Thyroid gland (tissue), 4 donors: ENCODE measurements at regions not wholly inside any gene's neighbourhood (a gene's known extent, or its start where the extent isn't known, plus 50 kb on each side); places are given as distances from the start of the nearest gene placed in this dataset.

Experiments
- DNase-seq, 2 donors: peaks; one replicate each; pipeline ENCODE4 v3.0.0-alpha.2; 2019
- H3K27ac ChIP-seq, 3 donors: fragments of 200-600 bp; sonication (generic); 1 replicate in 2 of 3; 2 replicates in 1 of 3; pipeline ENCODE4 v1.5.1; 2016 to 2019; ENCODE audit warnings: mild to moderate bottlenecking in 1 of 3, moderate library complexity in 1 of 3
- H3K27me3 ChIP-seq: fragments of 200-600 bp; sonication (generic); one replicate; pipeline ENCODE4 v1.5.1; 2019
- H3K36me3 ChIP-seq, 2 donors: fragments of 200-600 bp; sonication (generic); one replicate each; pipeline ENCODE4 v1.5.1; 2016 to 2019
- H3K4me1 ChIP-seq, 2 donors: fragments of 200-600 bp; sonication (generic); one replicate each; pipeline ENCODE4 v1.5.1; 2017 to 2019
- H3K4me3 ChIP-seq, 3 donors: fragments of 200-600 bp; sonication (generic); replicated peaks in 1 of 3; 1 replicate in 2 of 3; 2 replicates in 1 of 3; pipeline ENCODE4 v1.5.1; 2016; ENCODE audit warnings: mild to moderate bottlenecking in 1 of 3
- H3K9me3 ChIP-seq: fragments of 200-600 bp; sonication (generic); one replicate; pipeline ENCODE4 v1.5.1; 2017
- CTCF ChIP-seq, 6 experiments: fragments of 200-600 bp in 3 of 6; fragments of 450-650 bp in 3 of 6; sonication (generic) in 3 of 6; IDR thresholded peaks; one replicate each; pipeline ENCODE4 v1.5.1; 2016 to 2019; ENCODE audit warnings: antibody characterized with exemption in 6 of 6, mild to moderate bottlenecking in 2 of 6, inconsistent platforms in 1 of 6, moderate library complexity in 1 of 6
- POLR2A ChIP-seq, 2 donors: fragments of 450-650 bp; IDR thresholded peaks; one replicate each; pipeline ENCODE4 v1.6.1; 2017; ENCODE audit warnings: antibody characterized with exemption in 2 of 2, mild to moderate bottlenecking in 2 of 2, moderate library complexity in 1 of 2
- WGBS, 2 donors: methylation state at CpG; one replicate each; pipeline ENCODE4 v1.1.5; 2017; 5-methylcytosine and 5-hydroxymethylcytosine counted together
- intact Hi-C: fragments of 100-400 bp; cut with DNase I; formaldehyde crosslinking; loops from one replicate; pipeline ENCODE4 v1.15.1; 2023

- DNase-seq = no peak
- H3K27me3 ChIP-seq = no peaks in the 10 kb centered on the region
- TF ChIP-seq CTCF (IDR thresholded peaks at IDR 0.05) (no peak), POLR2A (IDR thresholded peaks at IDR 0.05) (no peak)
- no peaks in the 10 kb centered on the region for H3K4me1 ChIP-seq
- 80 to 81% methylated on average over 5 to 7 of the region's 7 CpGs for WGBS, 2 donors
- H3K9me3 ChIP-seq = no peaks in the 10 kb centered on the region
- intact Hi-C loops = no loop called here
- no peak overlapping the region for H3K4me3 ChIP-seq
- H3K36me3 ChIP-seq = no peaks in the 10 kb centered on the region
- H3K27ac ChIP-seq = no peak overlapping the region
Observed at GRCh38 chr20:60316476-60317158, 358.4 kb downstream of the CDH26 start.

DNA sequence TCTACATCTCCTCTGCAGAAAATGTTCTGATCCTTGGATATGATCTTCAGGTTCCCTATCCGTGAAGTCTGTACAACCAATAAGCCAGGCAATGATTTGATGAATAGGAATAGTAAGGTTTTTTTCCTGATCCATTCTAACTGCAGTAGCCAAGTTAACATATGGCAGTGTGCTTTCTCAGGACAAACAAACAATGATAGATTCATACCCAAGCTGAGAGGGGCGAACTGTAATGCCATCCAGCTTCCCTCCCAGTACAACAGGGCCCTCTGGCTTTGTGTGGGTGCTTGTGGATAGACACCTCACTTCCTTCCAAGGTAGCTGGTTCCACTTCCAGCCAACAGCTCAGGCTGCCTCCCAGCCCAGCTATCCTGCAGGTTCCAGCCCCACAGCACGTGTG lies 359.2 kb downstream of the CDH26 start:
- TF ChIP-seq POLR2A (IDR thresholded peaks at IDR 0.05) = no peak
- TF ChIP-seq CTCF (IDR thresholded peaks at IDR 0.05) = no peak
- Histone ChIP-seq H3K4me1 (no peaks in the 10 kb centered on the region), H3K27ac (no peak overlapping the region), H3K9me3 (no peaks in the 10 kb centered on the region), H3K36me3 (no peaks in the 10 kb centered on the region), H3K27me3 (no peaks in the 10 kb centered on the region), H3K4me3 (no peak overlapping the region)
- intact Hi-C loops = no loop called here
- WGBS, 2 donors = 78 to 84% methylated on average over 3 of the region's 3 CpGs
- DNase-seq = no peak

- Histone ChIP-seq H3K4me1 (no peaks in the 10 kb centered on the region), H3K36me3 (no peaks in the 10 kb centered on the region), H3K27ac (no peak overlapping the region), H3K27me3 (no peaks in the 10 kb centered on the region), H3K4me3 (no peak overlapping the region), H3K9me3 (no peaks in the 10 kb centered on the region)
- no peak for DNase-seq
- intact Hi-C loops = no loop called here
- 79 to 86% methylated on average over 3 of the region's 3 CpGs for WGBS, 2 donors
- TF ChIP-seq POLR2A (IDR thresholded peaks at IDR 0.05) (no peak), CTCF (IDR thresholded peaks at IDR 0.05) (no peak)
Observed at GRCh38 chr20:60321601-60322000, 363.4 kb downstream of the CDH26 start.

DNA sequence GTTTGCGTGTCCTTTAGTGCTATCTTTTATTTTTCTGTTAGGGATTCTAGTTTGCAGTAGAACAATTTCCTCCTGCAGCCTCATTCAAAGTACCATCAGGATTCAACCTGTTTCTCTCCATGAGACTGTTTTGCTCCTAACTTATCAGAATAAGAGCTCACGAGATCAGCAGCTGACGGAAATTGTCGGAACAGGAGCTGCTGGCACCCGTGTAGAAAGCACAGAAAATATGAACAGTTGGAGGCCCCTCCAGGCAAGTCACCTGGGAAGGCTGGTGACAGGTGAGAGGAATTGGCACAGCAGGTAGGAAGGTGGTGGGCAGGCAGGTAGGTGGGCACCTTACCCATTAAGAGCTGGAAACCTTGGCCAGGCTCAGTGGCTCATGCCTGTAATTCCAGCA lies 368.6 kb downstream of the CDH26 start:
- no peaks in the 10 kb centered on the region for H3K27me3 ChIP-seq
- H3K4me1 ChIP-seq = peaks cover 4 to 20% of the 10 kb centered on the region in 2 donors
- DNase-seq = no peak
- H3K27ac ChIP-seq = no peak overlapping the region
- H3K36me3 ChIP-seq = no peaks in the 10 kb centered on the region
- intact Hi-C loops = no loop called here
- TF ChIP-seq POLR2A (IDR thresholded peaks at IDR 0.05) (no peak), CTCF (IDR thresholded peaks at IDR 0.05) (no peak)
- WGBS, 2 donors = 93 to 94% methylated on average over 5 of the region's 5 CpGs
- no peaks in the 10 kb centered on the region for H3K9me3 ChIP-seq
- H3K4me3 ChIP-seq = no peak overlapping the region

DNA sequence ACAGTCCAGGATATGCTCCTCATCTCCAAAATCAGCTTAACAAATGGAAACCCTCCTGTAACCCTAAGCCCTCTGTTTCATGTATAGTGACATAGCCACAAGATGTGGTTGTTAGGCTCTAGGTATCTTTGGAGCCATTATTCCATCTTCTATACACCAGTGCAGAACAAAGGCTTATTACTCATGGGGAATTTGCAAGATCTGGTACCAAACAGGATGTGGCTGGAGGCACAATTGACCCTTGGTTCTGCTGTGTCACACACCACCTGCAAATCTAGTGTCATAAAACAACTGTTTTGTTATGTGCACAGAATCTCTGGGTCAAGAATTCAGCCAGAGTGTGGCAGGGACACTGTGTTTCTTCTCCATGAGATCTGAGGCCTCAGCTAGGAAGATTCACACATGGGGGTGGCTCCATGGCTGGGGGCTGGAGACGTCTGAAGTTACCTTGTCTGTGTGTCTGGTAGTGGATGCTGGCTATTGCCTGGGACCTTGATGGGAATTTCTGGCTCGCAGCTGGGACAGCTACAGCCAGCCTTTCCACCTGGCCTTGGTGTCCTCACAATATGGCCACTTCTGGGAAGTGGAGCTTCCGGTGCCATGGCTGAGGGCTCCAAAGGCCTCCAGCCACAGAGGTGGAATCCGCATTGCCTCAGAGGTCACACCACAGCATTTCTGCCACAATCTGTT lies 369.9 kb downstream of the CDH26 start:
- 82 to 95% methylated on average over 3 to 4 of the region's 4 CpGs for WGBS, 2 donors
- intact Hi-C loops = no loop called here
- TF ChIP-seq CTCF (IDR thresholded peaks at IDR 0.05) = no peak

More for the DNA sequence above, 369.9 kb downstream of the CDH26 start:
- DNase-seq = peak; percentile 27
- H3K36me3 ChIP-seq = no peaks in the 10 kb centered on the region
- H3K4me1 ChIP-seq = peaks cover 4 to 30% of the 10 kb centered on the region in 2 donors
- no peaks in the 10 kb centered on the region for H3K27me3 ChIP-seq
- no peaks in the 10 kb centered on the region for H3K9me3 ChIP-seq
- no peak overlapping the region for H3K27ac ChIP-seq
- H3K4me3 ChIP-seq = no peak overlapping the region
